ENCODE measurements at regions not wholly inside any gene's neighbourhood (a gene's known extent, or its start where the extent isn't known, plus 50 kb on each side); places are given as distances from the start of the nearest gene placed in this dataset.

DNA sequence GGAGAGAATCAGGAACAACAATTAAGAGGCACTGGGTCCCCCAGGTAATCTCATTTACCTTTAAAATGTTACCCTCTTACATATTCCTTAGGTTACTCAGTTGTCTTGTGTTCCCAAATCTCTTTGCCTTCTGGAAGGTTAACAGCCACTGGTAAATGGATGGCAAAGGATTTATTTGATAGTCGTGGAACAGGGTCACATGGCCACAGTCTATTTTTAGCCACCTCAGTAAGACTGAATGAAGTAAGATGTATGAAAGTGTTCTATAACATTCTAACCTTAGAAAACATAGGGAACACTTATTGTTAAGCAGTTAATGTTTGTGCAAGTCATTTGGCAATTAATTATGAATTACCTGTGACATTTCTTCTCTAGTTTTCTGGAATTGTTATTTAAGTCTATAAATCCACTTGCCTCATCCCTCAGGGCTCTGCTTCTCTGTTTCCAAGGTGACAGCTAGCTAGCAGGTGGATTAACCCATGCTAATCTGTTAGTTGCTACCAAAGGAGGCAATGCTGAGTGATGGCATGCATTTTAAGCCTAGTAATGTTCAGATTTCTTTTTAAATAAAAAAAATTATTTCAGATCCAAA is 211.0 kb downstream of the PIK3C3 start:
- 10 to 14% methylated on average over 1 of the region's 1 CpG for WGBS, 2 donors
- Histone ChIP-seq H3K27ac (no peak overlapping the region), H3K4me1 (peaks cover 0 to 5% (median 0%) of the 10 kb centered on the region in 9 donors), H3K27me3 (no peaks in the 10 kb centered on the region), H3K4me3 (no peak overlapping the region), H3K36me3 (no peaks in the 10 kb centered on the region), H3K9me3 (no peaks in the 10 kb centered on the region)
- intact Hi-C loops (cut with DNase I) = no loop called here
- ATAC-seq (no peak), DNase-seq (no peak)
- TF ChIP-seq, protein P1, sequence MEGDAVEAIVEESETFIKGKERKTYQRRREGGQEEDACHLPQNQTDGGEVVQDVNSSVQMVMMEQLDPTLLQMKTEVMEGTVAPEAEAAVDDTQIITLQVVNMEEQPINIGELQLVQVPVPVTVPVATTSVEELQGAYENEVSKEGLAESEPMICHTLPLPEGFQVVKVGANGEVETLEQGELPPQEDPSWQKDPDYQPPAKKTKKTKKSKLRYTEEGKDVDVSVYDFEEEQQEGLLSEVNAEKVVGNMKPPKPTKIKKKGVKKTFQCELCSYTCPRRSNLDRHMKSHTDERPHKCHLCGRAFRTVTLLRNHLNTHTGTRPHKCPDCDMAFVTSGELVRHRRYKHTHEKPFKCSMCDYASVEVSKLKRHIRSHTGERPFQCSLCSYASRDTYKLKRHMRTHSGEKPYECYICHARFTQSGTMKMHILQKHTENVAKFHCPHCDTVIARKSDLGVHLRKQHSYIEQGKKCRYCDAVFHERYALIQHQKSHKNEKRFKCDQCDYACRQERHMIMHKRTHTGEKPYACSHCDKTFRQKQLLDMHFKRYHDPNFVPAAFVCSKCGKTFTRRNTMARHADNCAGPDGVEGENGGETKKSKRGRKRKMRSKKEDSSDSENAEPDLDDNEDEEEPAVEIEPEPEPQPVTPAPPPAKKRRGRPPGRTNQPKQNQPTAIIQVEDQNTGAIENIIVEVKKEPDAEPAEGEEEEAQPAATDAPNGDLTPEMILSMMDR (IDR thresholded peaks at IDR 0.05) = no peak

- Histone ChIP-seq H3K4me1 (peaks cover 0 to 5% (median 0%) of the 10 kb centered on the region in 9 donors), H3K36me3 (no peaks in the 10 kb centered on the region), H3K27me3 (no peaks in the 10 kb centered on the region), H3K4me3 (no peak overlapping the region), H3K27ac (no peak overlapping the region), H3K9me3 (no peaks in the 10 kb centered on the region)
- ATAC-seq = no peak
- intact Hi-C loops (cut with DNase I) = no loop called here
- TF ChIP-seq, protein P1 (IDR thresholded peaks at IDR 0.05) = no peak
- WGBS, 2 donors = 85 to 88% methylated on average over 2 of the region's 2 CpGs
- no peak for DNase-seq
These were observed 213.5 kb downstream of the PIK3C3 start for GRCh38 chr18:42168487-42168886.

GRCh38 chr18:42168907-42169306 is 213.9 kb downstream of the PIK3C3 start:
- DNase-seq (no peak), ATAC-seq (no peak)
- 52 to 55% methylated on average over 3 of the region's 3 CpGs for WGBS, 2 donors
- no peaks in the 10 kb centered on the region for H3K9me3 ChIP-seq
- no peak overlapping the region for H3K27ac ChIP-seq
- no peaks in the 10 kb centered on the region for H3K36me3 ChIP-seq
- no peak overlapping the region for H3K4me3 ChIP-seq
- no peaks in the 10 kb centered on the region for H3K27me3 ChIP-seq
- intact Hi-C loops (cut with DNase I) = no loop called here
- peaks cover 0 to 5% (median 0%) of the 10 kb centered on the region in 9 donors for H3K4me1 ChIP-seq
- TF ChIP-seq, protein P1 (IDR thresholded peaks at IDR 0.05) = no peak

GRCh38 chr18:42174909-42175308 is 219.9 kb downstream of the PIK3C3 start:
- Histone ChIP-seq H3K27ac (no peak overlapping the region), H3K9me3 (no peaks in the 10 kb centered on the region), H3K4me1 (no peaks in the 10 kb centered on the region), H3K27me3 (no peaks in the 10 kb centered on the region), H3K36me3 (no peaks in the 10 kb centered on the region), H3K4me3 (no peak overlapping the region)
- TF ChIP-seq, protein P1 (IDR thresholded peaks at IDR 0.05) = no peak
- intact Hi-C loops (cut with DNase I) = loop anchor here in 1 of 10 donors (10.0 kb wide), 1 partner anchor 60 kb away; no protein-coding TSS in a partner anchor
- WGBS, 2 donors = 94 to 98% methylated on average over 1 of the region's 1 CpG
- DNase-seq (no peak), ATAC-seq (no peak)

Measured in heart right ventricle (tissue), 16 donors.